ENCODE measurements at regions not wholly inside any gene's neighbourhood (a gene's known extent, or its start where the extent isn't known, plus 50 kb on each side); places are given as distances from the start of the nearest gene placed in this dataset.

DNA sequence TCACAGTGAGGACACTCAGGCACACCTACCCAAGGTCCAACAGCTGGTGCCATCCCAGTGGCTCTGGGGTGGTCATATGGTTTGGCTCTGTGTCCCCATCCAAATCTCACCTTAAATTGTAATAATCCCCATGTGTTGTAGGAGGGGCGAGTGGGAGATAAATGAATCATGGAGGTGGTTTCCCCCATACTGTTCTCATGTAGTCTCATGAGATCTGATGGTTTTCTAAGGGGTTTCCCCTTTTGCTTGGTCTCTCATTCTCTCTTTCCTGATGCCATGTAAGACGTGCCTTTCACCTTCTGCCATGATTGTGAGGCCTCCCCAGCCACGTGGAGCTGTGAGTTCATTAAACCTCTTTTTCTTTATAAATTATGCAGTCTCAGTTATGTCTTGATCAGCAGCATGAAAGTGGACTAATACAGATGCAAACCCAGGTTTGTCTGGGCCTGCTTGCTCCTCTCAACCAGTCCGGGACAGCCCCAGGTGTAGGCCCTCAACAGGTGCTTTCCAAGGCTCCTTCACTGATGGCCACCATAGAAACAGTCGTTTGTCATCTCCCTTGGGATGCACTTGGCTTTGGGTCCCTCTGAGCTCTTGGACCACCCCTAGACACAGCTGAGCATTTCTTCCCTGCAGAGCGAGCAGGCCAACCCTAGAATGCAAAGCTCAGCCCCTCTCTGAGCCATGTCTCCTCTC is 101.3 kb upstream of the CTBP2 start:
- POLR2A ChIA-PET, result no interaction called here
- no peaks in the 10 kb centered on the region for H3K79me2 ChIP-seq (ENCODE audit: insufficient read depth, low read length)
- H2AFZ ChIP-seq (ENCODE audit: low read depth, low read length, poor library complexity, severe bottlenecking), result no peak overlapping the region
- intact Hi-C loops (cut with micrococcal nuclease), result no loop called here
- H3K4me2 ChIP-seq (ENCODE audit: low read length), result no peak overlapping the region
- RAD21 ChIA-PET (ENCODE audit: low non-redundant PET in 1 of 2, low total read pairs in 2 of 2, uncharacterized antibody in 2 of 2, unreplicated experiment in 2 of 2), result no interaction called here
- H3K4me3 ChIP-seq (replicated peaks in 1 of 2; ENCODE audit: low read depth in 1 of 2, low read length in 2 of 2), result no peak overlapping the region
- CTCF ChIA-PET, result no interaction called here
- H3K36me3 ChIP-seq (ENCODE audit: control insufficient read depth in 1 of 2, insufficient read depth in 2 of 2, low read length in 2 of 2), result no peaks in the 10 kb centered on the region
- H3K4me1 ChIP-seq (ENCODE audit: control insufficient read depth in 1 of 2, insufficient read depth in 2 of 2, low read length in 2 of 2), result peaks cover 20 to 41% of the 10 kb centered on the region in 2 experiments
- TF ChIP-seq TCF7L2 (IDR thresholded peaks at IDR 0.05; ENCODE audit: borderline replicate concordance, extremely low read depth, insufficient read depth, insufficient read length), result no peak
- TF ChIP-seq POLR2AphosphoS5 (IDR thresholded peaks at IDR 0.05; ENCODE audit: low read depth, low read length), result no peak
- no peak for TF ChIP-seq YY1 (IDR thresholded peaks at IDR 0.05; ENCODE audit: extremely low read depth, insufficient replicate concordance, low read depth, low read length)
- no peak for TF ChIP-seq CBX3 (IDR thresholded peaks at IDR 0.05; ENCODE audit: low read depth)
- no peak for TF ChIP-seq EZH2phosphoT487 (IDR thresholded peaks at IDR 0.05; ENCODE audit: borderline replicate concordance)
- TF ChIP-seq MAX (IDR thresholded peaks at IDR 0.05), result no peak
- TF ChIP-seq, protein P1, sequence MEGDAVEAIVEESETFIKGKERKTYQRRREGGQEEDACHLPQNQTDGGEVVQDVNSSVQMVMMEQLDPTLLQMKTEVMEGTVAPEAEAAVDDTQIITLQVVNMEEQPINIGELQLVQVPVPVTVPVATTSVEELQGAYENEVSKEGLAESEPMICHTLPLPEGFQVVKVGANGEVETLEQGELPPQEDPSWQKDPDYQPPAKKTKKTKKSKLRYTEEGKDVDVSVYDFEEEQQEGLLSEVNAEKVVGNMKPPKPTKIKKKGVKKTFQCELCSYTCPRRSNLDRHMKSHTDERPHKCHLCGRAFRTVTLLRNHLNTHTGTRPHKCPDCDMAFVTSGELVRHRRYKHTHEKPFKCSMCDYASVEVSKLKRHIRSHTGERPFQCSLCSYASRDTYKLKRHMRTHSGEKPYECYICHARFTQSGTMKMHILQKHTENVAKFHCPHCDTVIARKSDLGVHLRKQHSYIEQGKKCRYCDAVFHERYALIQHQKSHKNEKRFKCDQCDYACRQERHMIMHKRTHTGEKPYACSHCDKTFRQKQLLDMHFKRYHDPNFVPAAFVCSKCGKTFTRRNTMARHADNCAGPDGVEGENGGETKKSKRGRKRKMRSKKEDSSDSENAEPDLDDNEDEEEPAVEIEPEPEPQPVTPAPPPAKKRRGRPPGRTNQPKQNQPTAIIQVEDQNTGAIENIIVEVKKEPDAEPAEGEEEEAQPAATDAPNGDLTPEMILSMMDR (IDR thresholded peaks at IDR 0.05 in 2 of 3, conservative IDR thresholded peaks at IDR 0.05 in 1 of 3; ENCODE audit: borderline replicate concordance in 1 of 3, insufficient read depth in 1 of 3, low read depth in 2 of 3, low read length in 2 of 3), result no peak
- H3K9ac ChIP-seq (ENCODE audit: low read length), result no peak overlapping the region
- no peak overlapping the region for H3K27ac ChIP-seq (ENCODE audit: low read depth, low read length)
- no peaks in the 10 kb centered on the region for H3K9me3 ChIP-seq (ENCODE audit: control insufficient read depth in 1 of 2, insufficient read depth in 1 of 2, low read depth in 1 of 2, low read length in 2 of 2)
- H3K9me2 ChIP-seq (ENCODE audit: insufficient read depth), result no peaks in the 10 kb centered on the region
- H4K20me1 ChIP-seq (ENCODE audit: insufficient read depth), result no peaks in the 10 kb centered on the region
- no peak for DNase-seq (ENCODE audit: low read depth, low spot score)
- H3K27me3 ChIP-seq (ENCODE audit: insufficient read depth, low read length), result no peaks in the 10 kb centered on the region
- ATAC-seq, result no peak
- no TSS peak for BruUV-seq (replicated peaks)

Data from HCT116 (cell line).